Fibroblast of the aortic adventitia (primary cell): ENCODE measurements at regions not wholly inside any gene's neighbourhood (a gene's known extent, or its start where the extent isn't known, plus 50 kb on each side); places are given as distances from the start of the nearest gene placed in this dataset.
"Not testable (repeated sequence)": the region's sequence is repeated elsewhere in the genome, so short reads cannot be mapped to it uniquely, and the experiment has no call there.

Source experiments
- DNase-seq: peaks from one replicate; pipeline ENCODE4 v3.0.0-alpha.2; 2010; ENCODE audit warnings: low read depth
- H3K4me3 ChIP-seq: 2 replicates; pipeline ENCODE4 v1.5.1; 2011; ENCODE audit warnings: low read depth, mild to moderate bottlenecking, control low read depth, low read length, moderate library complexity
- TF ChIP-seq, protein P1 (sequence below): IDR thresholded peaks from 2 replicates; pipeline ENCODE4 v1.5.1; 2011; ENCODE audit warnings: mild to moderate bottlenecking, low read length, control low read depth, inconsistent platforms; ENCODE audit not compliant: insufficient read depth

DNA sequence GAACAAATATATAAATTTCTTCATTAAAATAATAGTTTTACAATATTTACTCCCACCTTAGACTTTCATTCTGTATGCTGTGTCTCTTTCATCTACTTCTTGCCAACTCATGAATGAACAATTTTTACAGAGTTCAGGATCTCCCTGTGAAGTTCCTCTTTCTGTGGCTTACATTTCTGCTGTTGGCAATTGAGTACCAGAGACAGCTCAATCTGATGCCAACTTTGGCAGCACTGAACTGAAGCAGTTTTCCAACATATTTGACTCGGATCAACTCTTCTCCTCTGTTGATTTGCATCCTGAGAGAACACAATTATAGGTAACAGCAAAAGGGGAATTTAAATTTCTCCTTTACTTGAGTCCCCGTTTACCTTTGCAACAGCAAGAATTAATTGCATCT is 1262.2 kb downstream of the EFNA5 start:
- TF ChIP-seq, protein P1, sequence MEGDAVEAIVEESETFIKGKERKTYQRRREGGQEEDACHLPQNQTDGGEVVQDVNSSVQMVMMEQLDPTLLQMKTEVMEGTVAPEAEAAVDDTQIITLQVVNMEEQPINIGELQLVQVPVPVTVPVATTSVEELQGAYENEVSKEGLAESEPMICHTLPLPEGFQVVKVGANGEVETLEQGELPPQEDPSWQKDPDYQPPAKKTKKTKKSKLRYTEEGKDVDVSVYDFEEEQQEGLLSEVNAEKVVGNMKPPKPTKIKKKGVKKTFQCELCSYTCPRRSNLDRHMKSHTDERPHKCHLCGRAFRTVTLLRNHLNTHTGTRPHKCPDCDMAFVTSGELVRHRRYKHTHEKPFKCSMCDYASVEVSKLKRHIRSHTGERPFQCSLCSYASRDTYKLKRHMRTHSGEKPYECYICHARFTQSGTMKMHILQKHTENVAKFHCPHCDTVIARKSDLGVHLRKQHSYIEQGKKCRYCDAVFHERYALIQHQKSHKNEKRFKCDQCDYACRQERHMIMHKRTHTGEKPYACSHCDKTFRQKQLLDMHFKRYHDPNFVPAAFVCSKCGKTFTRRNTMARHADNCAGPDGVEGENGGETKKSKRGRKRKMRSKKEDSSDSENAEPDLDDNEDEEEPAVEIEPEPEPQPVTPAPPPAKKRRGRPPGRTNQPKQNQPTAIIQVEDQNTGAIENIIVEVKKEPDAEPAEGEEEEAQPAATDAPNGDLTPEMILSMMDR, result no peak
- no peak for DNase-seq
- H3K4me3 ChIP-seq, result no peak overlapping the region

DNA sequence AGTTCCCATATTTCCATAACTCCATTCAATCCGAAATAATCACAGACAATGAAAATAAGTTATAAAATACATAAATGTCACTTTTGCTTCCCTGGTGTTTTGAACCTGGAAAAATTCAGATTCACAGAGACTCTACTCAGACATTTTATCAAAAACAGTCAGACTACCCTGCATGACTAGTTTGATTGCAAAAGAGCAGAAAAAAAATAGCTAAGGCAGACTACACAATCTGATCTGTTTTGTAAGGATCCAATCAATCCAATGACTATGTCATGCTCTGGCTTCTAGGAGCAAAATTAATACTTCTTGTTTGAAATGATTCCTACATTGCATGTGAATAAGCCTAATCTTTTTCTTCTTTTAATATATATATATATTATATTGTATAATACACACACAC is 1262.6 kb downstream of the EFNA5 start:
- TF ChIP-seq, protein P1, result no peak
- H3K4me3 ChIP-seq, result no peak overlapping the region
- peak; percentile 11 for DNase-seq

DNA sequence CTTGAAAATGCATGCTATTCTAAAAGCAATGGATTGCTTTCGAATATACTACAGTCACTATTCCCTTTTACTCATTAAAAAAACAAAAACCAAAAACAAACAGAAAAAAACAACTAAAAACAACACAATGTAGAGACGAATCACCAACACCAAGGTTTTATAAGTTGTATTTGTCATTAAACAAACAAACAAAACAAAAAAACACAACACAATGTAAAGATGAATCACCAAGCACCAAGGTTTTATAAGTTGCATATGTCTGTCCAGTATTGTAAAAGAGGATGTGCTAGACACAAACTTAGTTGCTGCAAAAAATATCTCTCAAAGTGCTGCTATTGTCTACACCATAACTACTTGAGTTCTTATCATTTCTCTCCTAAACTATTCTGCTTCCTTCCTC is 1269.2 kb downstream of the EFNA5 start:
- no peak for DNase-seq
- no peak overlapping the region for H3K4me3 ChIP-seq
- TF ChIP-seq, protein P1, result no peak

DNA sequence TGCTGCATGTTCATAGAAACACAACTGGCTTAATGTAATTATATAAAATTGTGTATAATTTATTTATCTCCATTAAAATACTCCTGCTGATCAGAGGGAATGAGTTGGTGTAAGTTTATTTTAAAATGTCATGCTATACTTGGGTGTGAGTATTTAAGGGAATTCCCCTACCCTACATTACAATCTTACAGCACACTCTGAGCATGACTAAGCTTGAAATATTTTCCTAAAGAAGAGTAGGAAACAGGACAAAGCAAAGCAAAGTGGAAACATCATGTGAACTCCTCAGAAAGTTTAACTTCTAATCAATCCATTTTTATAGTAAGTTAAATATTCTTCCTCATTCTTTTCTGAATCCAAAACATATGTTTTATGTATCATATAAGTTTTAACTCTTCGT is 1271.3 kb downstream of the EFNA5 start:
- DNase-seq, result peak; percentile 66
- no peak overlapping the region for H3K4me3 ChIP-seq
- TF ChIP-seq, protein P1, result no peak

DNA sequence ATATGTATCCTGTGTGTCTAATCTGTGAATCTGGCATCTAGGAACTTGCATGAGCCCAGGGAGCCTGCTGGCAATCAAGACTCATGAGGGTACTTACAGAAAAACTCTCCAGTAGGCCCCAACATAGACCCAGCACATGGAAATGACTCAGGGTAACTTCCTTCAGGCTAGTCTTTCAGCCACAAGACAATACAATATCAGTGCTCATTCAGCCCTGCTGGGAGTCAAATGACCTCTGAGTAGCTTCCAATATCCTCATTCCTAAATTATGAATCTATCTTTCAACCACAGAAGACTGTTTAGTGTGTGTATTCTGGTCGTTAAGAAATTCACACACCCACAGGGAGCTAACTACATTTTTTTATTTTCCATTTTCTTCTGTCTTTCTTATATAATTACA is 1273.0 kb downstream of the EFNA5 start:
- TF ChIP-seq, protein P1, result no peak
- peak; percentile 91 for DNase-seq
- H3K4me3 ChIP-seq, result no peak overlapping the region

DNA sequence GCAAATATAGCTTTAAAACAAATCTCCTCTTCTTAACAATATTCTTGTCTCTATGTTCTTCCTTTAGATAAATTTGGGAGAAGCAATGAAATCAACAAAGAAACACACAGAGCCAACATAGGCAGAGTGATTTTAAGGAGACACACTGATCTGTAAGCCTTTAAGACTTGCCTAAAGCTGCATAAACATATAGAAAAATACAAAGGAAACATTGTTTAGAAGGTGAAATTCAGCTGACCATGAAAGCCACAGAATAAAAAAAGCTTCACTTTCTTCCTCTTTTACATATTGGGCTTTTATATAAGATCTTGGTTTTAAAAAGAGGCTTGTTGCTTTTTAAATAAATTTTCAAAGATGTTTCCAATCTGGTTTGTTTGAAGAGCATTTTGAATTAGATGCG is 1277.5 kb downstream of the EFNA5 start:
- TF ChIP-seq, protein P1, result no peak
- no peak for DNase-seq
- no peak overlapping the region for H3K4me3 ChIP-seq

DNA sequence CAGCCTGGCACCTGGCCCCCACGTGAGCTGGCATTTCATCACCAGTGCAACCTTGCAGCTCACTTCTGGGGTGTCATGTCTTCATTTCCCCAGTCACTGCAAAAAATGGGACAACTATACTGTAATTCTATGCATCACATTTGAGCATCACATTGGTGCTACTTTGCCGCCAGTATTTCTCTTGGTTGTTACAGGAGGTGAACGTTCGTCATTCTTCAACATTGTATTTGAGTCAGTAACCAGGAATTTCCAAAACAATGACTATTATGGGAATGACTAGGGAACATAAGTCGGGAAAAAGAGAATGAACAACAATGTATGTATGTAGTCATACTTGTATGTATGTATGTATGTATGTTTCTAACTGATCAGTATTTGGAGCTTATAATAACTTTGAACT is 1278.0 kb downstream of the EFNA5 start:
- no peak overlapping the region for H3K4me3 ChIP-seq
- DNase-seq, result peak; percentile 23
- TF ChIP-seq, protein P1, result no peak

DNA sequence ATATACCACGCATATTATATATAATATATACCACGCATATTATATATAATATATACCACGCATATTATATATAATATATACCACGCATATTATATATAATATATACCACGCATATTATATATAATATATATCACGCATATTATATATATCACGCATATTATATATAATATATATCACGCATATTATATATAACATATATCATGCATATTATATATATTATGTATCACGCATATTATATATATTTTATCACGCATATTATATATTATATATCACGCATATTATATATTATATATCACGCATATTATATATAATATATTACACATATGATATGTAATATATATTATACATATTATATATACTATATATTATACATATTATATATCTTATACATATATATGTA is 1283.0 kb downstream of the EFNA5 start:
- DNase-seq, H3K4me3 ChIP-seq: not testable (repeated sequence)
